GM18867 (cell line): ENCODE measurements at regions not wholly inside any gene's neighbourhood (a gene's known extent, or its start where the extent isn't known, plus 50 kb on each side); places are given as distances from the start of the nearest gene placed in this dataset.
"Not testable (repeated sequence)": the region's sequence is repeated elsewhere in the genome, so short reads cannot be mapped to it uniquely, and the experiment has no call there.

ENCODE experiments used
- ATAC-seq: cut with Tn5 transposase; IDR thresholded peaks from one replicate; pipeline ENCODE4 v1.9.1; 2021; ENCODE audit warnings: mild to moderate bottlenecking, moderate library complexity; ENCODE audit not compliant: unreplicated experiment

DNA sequence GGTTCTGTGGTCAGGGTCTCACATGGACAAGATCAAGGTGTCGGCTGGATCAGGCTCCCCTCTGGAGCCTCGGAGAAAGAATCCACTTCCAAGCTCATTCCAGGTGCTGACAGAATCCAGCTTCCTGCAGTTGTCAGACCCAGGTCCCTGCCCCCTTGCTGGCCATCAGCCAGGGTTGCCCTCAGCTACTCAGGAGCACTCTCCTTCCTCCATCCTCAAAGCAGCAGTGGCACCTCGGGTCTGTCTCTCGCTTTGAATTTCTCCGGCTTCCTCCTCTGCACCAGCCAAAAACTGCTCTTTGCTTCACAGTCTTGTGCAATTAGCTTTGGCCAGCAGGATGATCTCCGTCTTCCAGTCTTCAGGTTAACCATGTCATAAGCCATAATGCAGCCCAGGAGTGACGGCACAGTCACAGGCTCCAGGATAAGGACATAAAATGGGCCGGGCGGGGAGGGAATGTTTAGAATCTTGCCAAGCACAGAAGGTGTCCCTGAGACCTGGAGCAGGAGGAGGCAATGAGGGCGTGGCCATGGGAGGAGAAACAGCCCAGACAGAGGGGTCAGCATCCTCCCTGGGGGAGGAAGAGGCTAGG is 79.4 kb upstream of the SLC25A33 start:
- no peak for ATAC-seq

DNA sequence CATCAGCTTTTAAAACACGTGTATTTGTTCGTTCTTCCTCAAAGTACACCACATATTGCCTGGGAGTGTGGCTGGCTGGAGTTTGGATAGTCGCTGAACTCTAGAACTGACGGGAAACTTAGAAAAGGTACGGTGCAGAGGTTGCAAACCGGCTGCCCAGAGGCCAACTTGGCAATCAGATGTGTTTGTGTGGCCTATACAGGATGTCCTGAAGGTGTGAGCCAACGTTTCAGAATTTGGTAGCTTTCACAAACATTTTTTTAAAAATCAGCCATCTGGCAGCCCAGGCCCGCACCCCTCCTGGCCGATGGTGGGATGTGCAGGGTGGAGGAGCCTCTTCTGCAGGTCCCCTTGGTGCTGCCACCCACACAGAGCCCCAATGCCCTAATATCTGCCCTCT is 73.6 kb upstream of the SLC25A33 start:
- no peak for ATAC-seq

DNA sequence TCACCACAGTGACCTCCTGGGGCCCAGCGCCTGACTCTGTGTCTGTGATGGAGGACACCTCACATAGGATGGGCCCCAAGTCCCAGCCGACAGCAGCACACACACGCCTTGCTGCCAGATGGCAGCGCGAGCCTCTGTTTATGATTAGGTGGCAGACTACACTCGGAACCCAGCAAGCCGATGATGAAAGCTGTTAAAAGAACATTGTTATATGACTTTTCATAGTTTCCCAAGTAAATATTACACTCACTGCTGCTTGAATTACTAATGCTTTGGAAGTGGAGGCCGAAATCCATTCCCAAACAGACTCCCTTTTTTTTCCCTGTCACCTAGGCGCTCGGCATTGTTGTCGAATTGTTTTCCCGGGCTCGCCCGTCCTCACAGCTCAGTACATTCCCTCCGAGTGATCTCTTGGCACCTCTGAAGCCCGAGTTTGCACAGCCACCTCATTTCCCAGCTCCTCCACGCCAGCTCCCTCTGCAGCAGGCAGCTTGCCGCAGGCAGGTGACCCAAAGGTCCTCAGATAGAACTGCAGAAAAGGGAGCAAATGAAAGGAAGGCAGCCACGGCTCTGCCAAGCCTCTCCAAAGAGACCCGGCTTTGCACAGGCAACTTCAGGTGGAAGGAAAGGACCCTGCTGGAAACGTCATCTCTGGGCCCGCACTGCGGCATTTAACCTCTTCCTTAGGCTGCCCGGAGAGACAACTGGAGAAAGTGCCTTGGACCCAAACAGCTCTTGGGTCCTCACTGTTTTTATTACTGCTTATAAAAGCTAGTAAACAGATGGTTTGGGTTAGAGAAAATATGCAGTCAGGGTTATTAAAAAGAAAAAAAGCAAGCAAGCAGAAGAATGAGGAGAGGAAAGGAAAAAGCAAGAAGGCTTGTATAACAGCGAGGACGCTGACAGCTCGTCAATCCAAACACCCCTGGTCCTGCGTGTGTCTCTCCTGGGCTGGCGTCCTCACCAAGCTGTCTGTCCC is 72.2 kb upstream of the SLC25A33 start:
- ATAC-seq = no peak

DNA sequence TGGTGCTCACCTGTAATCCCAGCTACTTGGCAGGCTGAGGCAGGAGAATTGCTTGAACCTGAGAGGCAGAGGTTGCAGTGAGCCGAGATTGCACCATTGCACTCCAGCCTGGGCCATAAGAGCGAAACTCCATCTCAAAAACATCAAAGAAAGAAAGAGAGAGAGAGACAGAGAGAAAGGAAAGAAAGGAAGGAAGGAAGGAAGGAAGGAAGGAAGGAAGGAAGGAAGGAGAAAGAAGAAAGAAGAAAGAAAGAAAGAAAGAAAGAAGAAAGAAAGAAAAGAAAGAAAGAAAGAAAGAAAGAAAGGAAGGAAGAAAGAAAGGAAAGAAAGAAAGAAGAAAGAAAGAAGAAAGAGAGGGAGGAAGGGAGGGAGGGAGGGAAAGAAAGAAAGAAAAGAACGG is 69.4 kb upstream of the SLC25A33 start:
- not testable (repeated sequence) for ATAC-seq

DNA sequence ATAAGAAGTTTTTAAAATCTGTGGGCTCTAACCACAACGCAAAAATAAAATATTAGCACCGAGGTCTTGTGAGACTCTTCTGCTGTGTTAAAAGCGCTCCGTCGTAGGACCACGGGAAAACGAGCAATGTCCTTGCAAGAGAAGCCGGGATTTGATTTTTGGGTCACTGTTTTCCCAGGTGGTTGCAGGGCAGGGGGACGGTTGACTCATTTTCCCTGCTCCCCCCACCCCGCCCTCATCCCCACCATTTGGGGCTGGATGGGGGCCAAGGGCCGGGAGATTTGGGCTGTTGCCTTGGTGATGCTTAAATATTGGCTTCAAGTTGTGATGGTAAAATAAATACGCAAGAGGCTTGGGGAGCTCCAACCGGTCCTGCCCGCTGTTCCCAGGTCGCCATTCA is 67.6 kb upstream of the SLC25A33 start:
- ATAC-seq = no peak

DNA sequence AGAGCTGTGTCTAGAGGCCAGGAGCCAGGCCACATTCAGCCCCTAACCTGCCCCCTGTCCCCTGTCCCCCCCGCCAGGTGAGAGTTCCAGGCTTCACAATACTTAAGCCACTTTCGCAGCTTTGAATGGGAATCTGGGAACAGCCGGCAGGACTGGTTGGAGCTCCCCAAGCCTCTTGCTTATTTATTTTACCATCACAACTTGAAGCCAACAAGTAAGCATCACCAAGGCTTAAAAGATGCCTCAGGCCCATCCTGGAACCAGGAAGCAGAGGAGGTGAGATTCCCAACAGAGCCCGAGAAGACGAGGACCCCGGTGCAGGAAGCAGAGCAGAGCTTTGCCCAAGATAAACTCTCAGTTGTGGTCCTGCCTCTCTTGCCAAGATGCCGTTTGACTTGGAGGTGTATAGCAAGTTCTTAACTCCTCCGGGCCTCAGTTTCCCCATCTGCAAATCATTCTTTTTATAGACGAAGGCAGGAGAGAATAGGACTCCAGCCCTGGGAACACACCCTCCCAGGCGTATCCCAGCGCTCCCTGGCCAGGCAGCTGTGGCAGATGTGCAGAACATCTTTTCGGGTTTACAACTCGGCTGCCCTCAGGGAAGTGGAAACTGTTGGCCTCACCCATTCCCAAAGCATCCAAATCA is 66.8 kb upstream of the SLC25A33 start:
- no peak for ATAC-seq

DNA sequence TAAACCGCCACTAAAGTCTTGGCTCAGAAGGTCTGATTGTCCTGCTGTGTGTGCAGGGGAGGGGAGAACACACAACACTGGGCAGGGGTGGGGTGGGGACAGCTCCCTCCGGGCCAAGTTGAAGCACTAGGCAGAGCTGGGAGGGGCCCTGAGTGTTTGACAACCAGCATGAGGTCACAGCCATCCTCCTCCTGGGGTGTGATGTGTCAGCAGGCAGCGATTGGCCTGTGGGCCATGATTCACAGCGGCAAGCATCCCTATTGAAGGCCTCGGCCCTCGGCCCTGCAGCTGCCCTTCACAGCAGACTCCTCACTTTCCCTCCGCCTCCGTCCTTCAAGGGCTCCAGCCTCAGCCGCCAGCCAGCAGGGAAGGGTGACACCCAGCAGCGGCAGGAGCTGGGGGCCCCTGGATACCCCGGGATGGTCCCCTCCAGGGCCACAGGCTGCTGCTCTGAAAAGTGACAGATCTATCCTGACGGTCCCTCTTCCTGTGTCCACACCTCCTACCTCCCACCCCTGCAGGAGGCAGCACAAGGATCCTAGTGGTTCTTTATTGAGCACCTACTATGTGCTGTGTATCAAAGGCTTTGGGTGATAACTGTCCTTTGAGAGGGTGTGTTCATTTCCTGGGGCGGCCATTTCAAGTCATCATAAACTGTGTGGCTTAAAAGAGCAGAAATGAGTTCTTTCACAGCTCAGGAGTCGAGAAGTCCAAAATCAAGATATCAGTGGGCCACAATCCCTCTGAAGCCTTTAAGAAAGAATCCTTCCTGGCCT is 66.0 kb upstream of the SLC25A33 start:
- ATAC-seq = no peak

DNA sequence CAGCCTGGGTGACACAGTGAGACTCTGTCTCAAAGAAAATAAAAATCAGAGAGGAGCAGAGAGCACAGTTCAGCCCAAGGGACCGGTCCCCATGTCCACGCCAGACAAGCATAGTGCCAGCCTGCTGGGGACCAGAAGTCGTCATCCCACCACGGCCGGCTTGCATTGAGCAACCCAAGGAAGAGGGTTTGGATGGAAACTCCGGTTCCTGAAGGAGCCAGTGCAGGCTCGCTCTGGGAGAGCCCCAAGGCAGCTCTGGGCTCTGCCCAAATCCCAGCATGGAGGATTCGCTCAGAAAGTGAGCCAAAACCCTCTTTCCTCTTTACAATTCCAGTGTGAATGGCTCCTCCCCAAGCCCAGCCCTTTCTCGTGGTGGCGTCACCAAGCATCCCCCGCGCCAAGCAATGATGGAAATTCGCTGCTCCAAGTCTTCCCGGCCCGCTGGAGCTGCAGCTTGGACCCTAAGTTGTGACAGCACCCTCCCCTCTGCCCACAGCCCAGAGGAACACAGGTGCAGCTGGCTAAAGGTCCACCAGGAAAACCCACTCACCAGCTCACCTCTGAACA is 64.1 kb upstream of the SLC25A33 start:
- ATAC-seq = no peak

DNA sequence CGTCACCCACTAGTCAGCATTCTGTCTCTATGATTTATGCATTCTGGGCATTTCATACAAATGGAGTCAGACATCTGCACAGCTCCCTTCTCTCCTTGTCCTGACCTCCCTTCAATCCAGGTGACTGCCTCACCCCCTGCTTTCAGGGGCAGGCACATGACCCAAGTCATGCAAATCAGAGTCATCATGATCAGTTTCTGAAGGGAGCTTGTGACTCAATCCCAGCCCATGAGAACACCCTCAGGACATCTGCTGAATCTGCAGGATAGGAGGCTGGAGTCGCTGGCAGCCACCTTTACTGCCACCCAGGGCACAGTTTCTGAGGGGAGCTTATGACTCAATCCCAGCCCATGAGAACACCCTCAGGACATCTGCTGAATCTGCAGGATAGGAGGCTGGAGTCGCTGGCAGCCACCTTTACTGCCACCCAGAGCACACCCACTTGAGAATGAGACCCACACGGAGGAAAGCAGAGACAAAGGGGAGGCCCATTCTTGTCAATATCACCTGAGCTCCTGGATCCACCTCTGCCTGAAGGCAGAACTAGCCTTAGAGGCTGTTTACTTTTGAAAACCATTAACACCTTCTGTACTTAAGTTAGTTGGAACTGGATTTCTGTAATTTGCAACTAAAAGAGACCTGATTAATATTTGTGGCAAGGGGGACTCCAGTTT is 62.3 kb upstream of the SLC25A33 start:
- no peak for ATAC-seq

DNA sequence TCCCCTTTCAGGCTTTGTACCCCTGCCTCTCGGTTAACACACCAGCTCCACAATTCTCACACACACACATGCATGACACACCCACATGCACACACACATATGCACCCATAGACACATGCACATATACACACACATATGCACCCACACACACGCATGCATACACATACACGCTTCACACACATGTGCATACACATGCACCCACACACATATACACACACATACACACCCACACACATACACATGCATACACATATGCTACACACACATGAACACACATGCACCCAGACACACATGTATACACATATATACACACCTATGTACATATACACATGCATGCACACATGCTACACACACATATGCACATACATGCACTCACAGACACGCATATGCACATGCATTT is 61.7 kb upstream of the SLC25A33 start:
- no peak for ATAC-seq

DNA sequence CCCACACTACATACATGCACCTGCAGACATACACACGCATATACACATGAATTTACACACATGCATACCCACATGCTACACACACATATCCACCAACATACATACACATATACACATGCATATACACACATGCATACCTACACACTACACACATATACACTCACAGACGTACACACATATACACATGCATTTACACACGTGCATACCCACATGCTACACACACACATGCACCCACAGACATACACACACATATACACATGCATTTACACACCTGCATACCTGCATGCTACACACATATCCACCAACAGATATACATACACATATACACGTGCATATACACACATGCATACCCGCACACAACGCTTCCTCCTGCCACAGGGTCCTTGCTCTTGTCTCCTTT is 61.2 kb upstream of the SLC25A33 start:
- no peak for ATAC-seq

DNA sequence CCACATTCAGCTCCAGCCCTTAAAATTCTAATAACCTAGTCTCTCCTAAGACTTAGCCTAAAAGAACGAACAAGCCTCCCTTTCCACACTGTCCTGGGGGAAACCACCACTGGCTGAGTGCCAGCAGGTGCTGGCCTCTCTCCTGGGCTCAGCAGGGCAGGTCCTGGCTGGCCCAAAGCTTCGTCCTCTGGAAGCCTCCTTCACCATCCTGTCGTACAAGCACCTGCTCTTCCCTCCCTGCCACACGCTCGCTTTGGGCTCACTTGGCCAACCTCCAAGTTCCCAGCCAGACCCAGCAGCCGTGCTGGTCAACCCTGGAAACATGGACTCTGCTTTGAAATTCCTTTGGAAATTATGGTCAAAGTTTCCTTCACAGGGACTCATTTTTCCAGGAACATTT is 58.2 kb upstream of the SLC25A33 start:
- no peak for ATAC-seq

DNA sequence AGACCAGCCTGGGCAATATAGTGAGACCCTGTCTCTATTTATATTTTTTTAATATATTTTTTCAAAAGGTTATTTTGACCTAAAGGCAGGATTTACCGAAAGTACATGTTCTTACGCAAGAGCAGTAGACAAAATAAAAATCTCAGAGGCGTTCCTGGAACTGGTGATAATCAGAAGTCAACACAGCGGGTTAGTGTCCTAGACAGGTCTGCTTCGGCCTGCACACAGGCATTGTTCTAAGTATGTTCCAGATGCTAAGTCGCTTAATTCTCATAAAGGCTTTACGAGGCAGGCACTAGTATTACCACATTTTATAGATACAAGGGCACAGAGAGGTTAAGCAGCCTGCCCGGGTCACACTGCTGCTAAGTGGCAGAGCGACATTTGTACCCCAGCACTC is 56.9 kb upstream of the SLC25A33 start:
- ATAC-seq = no peak

DNA sequence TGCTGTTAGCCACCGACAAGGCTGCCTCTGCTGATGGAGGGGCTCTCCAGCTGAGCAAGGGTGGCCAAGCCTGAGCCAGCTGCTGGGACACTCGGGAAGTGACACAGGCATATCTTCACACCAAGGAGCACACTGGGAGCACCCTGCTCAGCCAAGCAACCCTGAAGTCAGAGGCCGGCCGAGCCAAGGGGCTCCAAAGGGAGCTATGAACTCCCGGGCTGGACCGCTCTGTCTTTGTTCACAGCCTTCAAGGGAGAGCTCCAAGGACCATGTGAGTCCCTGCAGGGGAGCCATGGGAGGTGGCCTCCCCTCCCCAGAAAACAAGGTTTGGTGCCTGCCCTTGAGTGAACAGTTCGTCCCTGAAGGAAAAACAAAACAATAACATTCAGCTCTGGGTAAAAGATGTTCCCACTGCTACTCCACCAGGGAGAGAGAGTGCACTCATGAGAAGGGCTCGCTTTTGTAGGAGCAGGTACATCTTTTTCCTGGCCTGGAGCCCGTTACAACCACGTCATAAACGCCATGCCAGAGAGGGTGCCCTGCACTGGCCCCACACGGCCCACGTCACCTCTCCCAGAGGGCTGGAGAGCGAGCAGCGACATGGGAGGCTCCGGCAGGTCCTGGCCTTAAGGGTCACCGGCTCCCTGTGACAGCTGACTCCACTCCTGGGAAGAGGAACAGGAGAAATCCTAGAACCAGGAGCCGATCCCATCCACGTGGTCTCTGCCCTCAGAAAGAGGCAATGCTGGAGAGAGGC is 56.3 kb upstream of the SLC25A33 start:
- ATAC-seq = no peak

DNA sequence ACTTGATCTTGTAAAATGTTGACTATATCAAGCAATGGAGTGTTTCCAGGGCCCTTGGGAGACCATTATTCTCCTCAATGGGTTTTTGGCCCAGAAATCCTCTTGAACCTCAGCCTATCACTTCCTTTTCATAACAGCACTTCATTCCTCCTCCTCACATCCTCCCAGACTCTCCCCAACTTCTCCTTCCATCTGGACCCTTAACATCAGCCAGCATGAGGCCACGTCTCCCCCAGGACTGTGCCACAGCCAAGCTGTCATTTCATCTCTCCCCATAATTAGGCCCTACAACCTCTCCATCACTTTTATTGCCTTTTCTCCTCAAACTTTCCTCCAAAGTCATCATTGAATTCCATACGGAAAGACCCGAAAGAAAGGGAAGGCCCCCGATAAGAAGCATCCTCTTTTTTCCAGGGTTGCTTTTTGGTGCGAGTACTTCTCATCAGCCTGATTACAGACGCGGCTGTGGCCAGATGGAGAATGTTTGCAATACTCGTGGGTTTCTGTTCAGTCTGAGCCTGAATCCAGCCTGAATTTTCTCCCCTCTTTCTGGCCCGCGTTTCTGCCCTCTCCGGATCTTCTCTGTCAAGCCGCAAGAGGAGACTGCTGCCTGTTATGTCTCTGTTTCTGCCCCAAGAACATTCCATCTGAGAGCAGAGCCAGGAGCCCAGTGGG is 52.7 kb upstream of the SLC25A33 start:
- no peak for ATAC-seq
